ENCODE measurements at regions not wholly inside any gene's neighbourhood (a gene's known extent, or its start where the extent isn't known, plus 50 kb on each side); places are given as distances from the start of the nearest gene placed in this dataset.

DNA sequence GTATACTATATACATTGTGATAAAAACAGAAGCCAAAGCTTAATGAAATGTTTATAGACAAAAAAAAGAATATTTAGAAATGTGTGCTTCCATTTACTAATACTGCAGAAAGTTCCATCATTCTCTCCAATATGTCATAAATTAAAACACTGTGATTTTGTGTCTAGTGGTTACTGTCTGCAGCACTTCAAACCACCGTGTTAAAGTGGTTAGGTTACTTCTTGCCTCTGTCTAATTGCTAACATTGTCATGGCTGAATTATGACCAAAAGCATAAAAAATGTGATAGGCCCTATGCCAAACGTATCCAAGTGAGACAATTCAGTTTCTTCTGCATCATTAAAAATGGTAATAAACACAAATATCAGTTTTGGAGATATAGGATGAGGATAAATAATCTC, 52.7 kb upstream of the CST5 start:
- no peak overlapping the region for H3K4me3 ChIP-seq (ENCODE audit: low read depth, low read length)
- TF ChIP-seq CTCF (IDR thresholded peaks at IDR 0.05; ENCODE audit: low read depth, low read length, missing control alignments) = no peak
- in situ Hi-C loops (cut with HindIII; ENCODE audit: low sequenced_read_pairs) = loop anchor here (10.0 kb wide), 1 partner anchor 1053 kb away; no protein-coding TSS in a partner anchor
- DNase-seq (ENCODE audit: low read depth) = no peak
